SK-N-MC (cell line): ENCODE measurements at regions not wholly inside any gene's neighbourhood (a gene's known extent, or its start where the extent isn't known, plus 50 kb on each side); places are given as distances from the start of the nearest gene placed in this dataset.
A peak's percentile ranks its signal among the peaks of the same experiment; 100 is the strongest.

Experiments used
- DNase-seq: peaks from one replicate; pipeline ENCODE4 v3.0.0-alpha.2; 2011; ENCODE audit warnings: low read depth, low spot score
- H3K27ac ChIP-seq: fragments of 200-600 bp; sonication (generic); 2 replicates; pipeline ENCODE4 v1.5.1; 2016; ENCODE audit warnings: mixed run types
- H3K36me3 ChIP-seq: fragments of 200-600 bp; sonication (generic); 2 replicates; pipeline ENCODE4 v1.6.1; 2017; ENCODE audit warnings: antibody characterized with exemption, low read length, mixed read lengths; ENCODE audit not compliant: insufficient read depth
- H3K4me3 ChIP-seq: fragments of 200-600 bp; sonication (generic); 2 replicates; pipeline ENCODE4 v1.5.1; 2016
- H3K9ac ChIP-seq: fragments of 200-600 bp; sonication (generic); 2 replicates; pipeline ENCODE4 v1.8.0; 2017; ENCODE audit warnings: mixed run types, mixed read lengths; ENCODE audit not compliant: insufficient read length
- H3K9me3 ChIP-seq: fragments of 200-600 bp; sonication (generic); 2 replicates; pipeline ENCODE4 v1.6.1; 2017; ENCODE audit warnings: low read depth, mild to moderate bottlenecking, antibody characterized with exemption, low read length, moderate library complexity, mixed read lengths
- EZH2 ChIP-seq: fragments of 200-600 bp; sonication (generic); IDR thresholded peaks from one replicate; pipeline ENCODE4 v1.6.1; 2017; ENCODE audit warnings: antibody characterized with exemption
- FOXP2 ChIP-seq: optimal IDR thresholded peaks from 2 replicates; pipeline ENCODE3; 2011; ENCODE audit warnings: mild to moderate bottlenecking, moderate library complexity; ENCODE audit not compliant: insufficient read depth; ENCODE audit errors: extremely low read length, control extremely low read depth
- POLR2AphosphoS5 ChIP-seq: IDR thresholded peaks from 2 replicates; pipeline ENCODE4 v1.6.1; 2012; ENCODE audit warnings: mild to moderate bottlenecking, low read depth, low read length, borderline replicate concordance

- Histone ChIP-seq H3K36me3 (no peaks in the 10 kb centered on the region), H3K9ac (no peak overlapping the region), H3K4me3 (no peak overlapping the region), H3K9me3 (no peaks in the 10 kb centered on the region), H3K27ac (no peak overlapping the region)
- TF ChIP-seq FOXP2 (no peak), EZH2 (no peak), POLR2AphosphoS5 (no peak)
- no peak for DNase-seq
Measured at GRCh38 chr3:187533797-187534196, 136.4 kb downstream of the SST start.

DNA sequence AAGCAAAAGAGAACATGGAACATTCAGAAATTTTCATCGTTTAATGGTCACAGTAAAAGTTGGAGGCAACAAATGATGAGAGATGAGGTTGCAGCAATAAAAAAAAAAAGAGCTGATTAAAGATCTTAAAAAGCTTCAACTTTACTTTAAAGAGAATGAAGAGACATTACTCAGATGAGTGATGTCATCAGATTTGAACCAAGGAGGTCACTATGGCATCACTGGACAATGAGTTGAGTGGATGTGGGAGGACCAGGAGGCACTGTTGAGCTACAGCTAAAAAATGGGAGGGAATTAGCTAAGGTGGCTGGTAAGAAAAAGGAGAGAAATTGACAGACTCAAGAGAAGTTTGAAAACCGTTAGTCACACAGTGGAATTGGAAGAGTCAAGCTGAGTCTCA, 138.4 kb downstream of the SST start:
- H3K4me3 ChIP-seq = no peak overlapping the region
- no peak for DNase-seq
- H3K9ac ChIP-seq = no peak overlapping the region
- H3K36me3 ChIP-seq = no peaks in the 10 kb centered on the region
- H3K9me3 ChIP-seq = no peaks in the 10 kb centered on the region
- TF ChIP-seq POLR2AphosphoS5 = no peak
- H3K27ac ChIP-seq = no peak overlapping the region

DNA sequence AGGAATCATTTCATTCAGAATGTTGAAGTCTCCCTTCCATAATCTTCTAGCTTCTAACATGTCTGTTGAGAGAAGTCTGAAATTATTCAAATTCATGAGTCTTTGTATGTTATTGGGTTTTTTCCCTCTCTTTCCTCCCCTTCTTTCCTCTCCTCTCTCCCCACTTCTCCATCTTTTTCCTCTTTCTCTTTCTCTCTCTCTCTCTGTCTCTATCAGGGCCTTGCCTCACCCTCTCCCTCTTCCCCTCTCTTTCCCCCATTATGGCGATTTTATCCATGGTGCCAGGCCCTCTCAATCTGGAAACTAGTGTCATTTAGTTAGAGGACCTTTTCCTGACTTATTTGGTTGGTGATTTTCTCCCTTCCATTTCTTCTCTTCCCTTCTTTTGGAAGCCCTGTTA, 147.3 kb downstream of the SST start:
- TF ChIP-seq POLR2AphosphoS5 (no peak), FOXP2 (no peak), EZH2 (no peak)
- no peak for DNase-seq
- H3K9me3 ChIP-seq = no peaks in the 10 kb centered on the region
- H3K27ac ChIP-seq = no peak overlapping the region
- no peaks in the 10 kb centered on the region for H3K36me3 ChIP-seq
- H3K9ac ChIP-seq = no peak overlapping the region
- H3K4me3 ChIP-seq = no peak overlapping the region

GRCh38 chr3:187522293-187522692, 147.9 kb downstream of the SST start:
- Histone ChIP-seq H3K9me3 (no peaks in the 10 kb centered on the region), H3K36me3 (no peaks in the 10 kb centered on the region), H3K9ac (no peak overlapping the region), H3K4me3 (no peak overlapping the region), H3K27ac (no peak overlapping the region)
- no peak for TF ChIP-seq FOXP2
- TF ChIP-seq EZH2 = no peak
- no peak for TF ChIP-seq POLR2AphosphoS5
- no peak for DNase-seq

DNA sequence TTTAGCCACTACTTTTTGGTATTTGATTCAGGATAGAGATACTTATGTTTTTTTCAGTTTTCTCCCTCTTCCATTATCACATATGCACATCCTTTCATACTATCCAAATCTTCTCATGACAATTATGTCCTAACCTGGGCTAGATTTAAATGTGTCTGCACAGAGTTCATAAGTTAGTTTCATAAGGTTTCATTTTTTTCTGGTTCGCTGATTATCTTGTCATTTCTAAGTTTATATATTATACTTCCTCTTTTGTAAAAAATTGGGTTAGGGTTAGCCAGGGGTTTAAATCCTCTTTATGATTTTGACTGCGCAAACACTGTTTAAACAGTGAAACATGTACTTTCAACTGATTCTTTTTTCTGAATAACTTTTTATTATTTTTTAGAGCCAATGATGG, 148.6 kb downstream of the SST start:
- H3K36me3 ChIP-seq = no peaks in the 10 kb centered on the region
- no peak for DNase-seq
- H3K9ac ChIP-seq = no peak overlapping the region
- H3K4me3 ChIP-seq = no peak overlapping the region
- H3K27ac ChIP-seq = peak overlapping the region; percentile 10; the same call in 1 of the 2 replicates
- TF ChIP-seq FOXP2 = no peak
- TF ChIP-seq EZH2 = no peak
- no peak for TF ChIP-seq POLR2AphosphoS5
- no peaks in the 10 kb centered on the region for H3K9me3 ChIP-seq

- TF ChIP-seq FOXP2 = no peak
- no peak for TF ChIP-seq EZH2
- no peak for TF ChIP-seq POLR2AphosphoS5
- no peaks in the 10 kb centered on the region for H3K9me3 ChIP-seq
- H3K4me3 ChIP-seq = peak overlapping the region; percentile 59
- H3K27ac ChIP-seq = peak overlapping the region; percentile 98
- no peak for DNase-seq
- no peaks in the 10 kb centered on the region for H3K36me3 ChIP-seq
- peak overlapping the region; percentile 54 for H3K9ac ChIP-seq
Measured at GRCh38 chr3:187520027-187520945, 149.9 kb downstream of the SST start.

DNA sequence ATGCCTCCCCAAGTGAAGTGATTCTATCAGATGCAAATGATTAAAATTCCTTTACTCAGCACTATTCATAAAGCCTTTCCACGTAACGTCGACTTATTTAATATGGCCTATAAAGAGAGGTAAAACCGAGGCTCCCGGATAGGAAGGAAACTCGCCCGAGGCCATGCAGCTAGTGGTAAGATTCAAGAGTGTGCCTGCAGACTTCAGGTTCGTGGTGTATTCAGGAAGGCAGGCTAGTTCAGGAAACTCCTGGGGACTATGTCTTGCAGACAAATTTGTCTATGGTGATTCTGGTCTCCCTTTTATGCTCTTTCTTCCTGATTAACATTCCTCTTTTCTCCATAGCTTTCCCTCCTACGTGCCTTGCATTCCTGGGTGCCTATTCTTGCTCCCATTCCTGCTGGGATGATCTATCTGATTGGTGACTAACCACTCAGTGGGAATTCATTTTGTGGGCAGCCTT, 150.7 kb downstream of the SST start:
- TF ChIP-seq POLR2AphosphoS5 (peak; percentile 59; the same call in 1 of the 2 replicates), FOXP2 (no peak), EZH2 (no peak)
- H3K4me3 ChIP-seq = peak overlapping the region; percentile 59
- DNase-seq = peak; percentile 100
- peak overlapping the region; percentile 54 for H3K9ac ChIP-seq
- H3K27ac ChIP-seq = peak overlapping the region; percentile 98
- H3K9me3 ChIP-seq = no peaks in the 10 kb centered on the region
- H3K36me3 ChIP-seq = no peaks in the 10 kb centered on the region

- Histone ChIP-seq H3K27ac (peak overlapping the region; percentile 98), H3K9me3 (no peaks in the 10 kb centered on the region), H3K4me3 (peak overlapping the region; percentile 59; the same call in 1 of the 2 replicates), H3K9ac (peak overlapping the region; percentile 33), H3K36me3 (no peaks in the 10 kb centered on the region)
- no peak for TF ChIP-seq EZH2
- no peak for TF ChIP-seq POLR2AphosphoS5
- TF ChIP-seq FOXP2 = no peak
- no peak for DNase-seq
Measured at GRCh38 chr3:187518616-187519015, 150.4 kb downstream of the RTP4 start.
